HG03039 (cell line): ENCODE measurements at regions not wholly inside any gene's neighbourhood (a gene's known extent, or its start where the extent isn't known, plus 50 kb on each side); places are given as distances from the start of the nearest gene placed in this dataset.

Experiments used
- ATAC-seq: cut with Tn5 transposase; IDR thresholded peaks from one replicate; pipeline ENCODE4 v1.9.1; 2021; ENCODE audit warnings: mild to moderate bottlenecking, moderate library complexity; ENCODE audit not compliant: unreplicated experiment

DNA sequence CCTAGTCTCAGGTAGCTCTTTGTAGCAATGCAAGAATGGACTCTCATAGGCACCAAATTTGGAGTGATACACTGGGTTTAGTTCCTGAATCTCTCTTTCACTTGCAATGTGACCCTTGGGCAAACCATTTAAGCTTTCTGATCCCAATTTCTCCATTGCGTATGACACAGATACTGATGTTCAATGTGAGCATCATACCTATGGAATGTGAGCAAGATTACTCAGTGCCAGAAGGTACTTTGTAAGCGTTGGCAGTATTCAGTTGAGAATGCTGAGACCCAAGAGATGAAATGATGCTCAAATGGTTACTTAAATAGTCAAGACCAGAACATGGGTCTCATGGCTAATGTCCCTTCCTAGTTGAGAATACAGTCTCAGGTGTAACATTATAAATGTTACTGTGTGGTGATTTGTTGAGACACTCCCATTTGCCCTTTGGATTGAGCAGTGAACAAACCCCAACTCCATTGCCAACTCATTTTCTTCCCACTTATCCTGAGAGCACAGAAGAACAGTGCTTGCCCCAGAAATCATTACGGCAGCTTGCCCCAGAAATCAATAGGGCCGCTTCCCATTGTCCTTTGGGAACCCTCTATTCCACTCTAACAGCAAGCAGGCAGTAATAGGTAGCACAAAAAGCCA lies 134.1 kb downstream of the SOX9 start:
- ATAC-seq = no peak

GRCh38 chr17:72255481-72255880 lies 134.7 kb downstream of the SOX9 start:
- ATAC-seq = no peak

GRCh38 chr17:72258711-72259110 lies 137.9 kb downstream of the SOX9 start:
- no peak for ATAC-seq

- no peak for ATAC-seq
Observed at GRCh38 chr17:72259922-72260321, 139.1 kb downstream of the SOX9 start.

GRCh38 chr17:72262766-72263165 lies 141.9 kb downstream of the SOX9 start:
- no peak for ATAC-seq

- ATAC-seq = no peak
Observed at GRCh38 chr17:72264682-72265405, 144.0 kb downstream of the SOX9 start.

GRCh38 chr17:72266112-72266775 lies 145.4 kb downstream of the SOX9 start:
- ATAC-seq = no peak

DNA sequence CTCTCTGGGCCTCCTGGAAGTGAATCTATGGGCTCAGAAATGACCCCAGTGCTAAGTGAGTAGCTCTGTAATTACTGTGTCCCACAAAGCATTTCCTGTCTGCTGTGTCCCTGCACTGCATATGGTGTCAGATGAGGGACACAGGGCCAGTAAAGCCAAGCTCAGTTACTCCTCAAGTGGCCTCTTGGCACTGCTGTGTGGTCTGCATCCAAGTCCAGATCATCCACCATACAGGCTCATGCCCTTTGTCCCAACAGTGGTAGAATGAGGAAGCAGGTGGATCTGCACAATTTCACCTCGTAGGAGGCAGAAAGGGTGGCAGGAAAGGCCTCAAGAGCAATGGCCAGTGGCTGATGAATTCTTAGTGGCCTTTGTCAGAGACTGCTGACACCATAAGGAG lies 146.8 kb downstream of the SOX9 start:
- no peak for ATAC-seq

DNA sequence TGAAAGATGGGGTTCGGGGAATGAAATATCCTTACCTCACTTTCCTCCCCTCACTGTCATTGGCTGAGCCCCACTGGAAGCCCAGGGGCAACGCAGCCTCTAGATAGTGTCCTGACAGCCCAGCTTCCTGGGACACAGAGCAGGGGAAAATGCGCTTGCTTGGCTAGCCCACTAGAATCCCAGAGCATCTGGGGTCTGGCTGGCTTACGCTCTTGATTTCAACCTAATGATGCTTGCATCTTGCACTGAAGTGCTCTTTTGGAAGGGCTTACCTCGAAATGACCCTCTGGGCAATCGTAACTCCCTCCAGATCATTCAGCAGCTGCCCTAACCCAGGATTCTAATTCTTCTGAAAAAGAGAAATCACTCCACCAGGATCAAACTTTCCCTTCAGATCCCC lies 147.6 kb downstream of the SOX9 start:
- ATAC-seq = no peak

- ATAC-seq = no peak
Observed at GRCh38 chr17:72270273-72270924, 149.6 kb downstream of the SOX9 start.

GRCh38 chr17:72271603-72272002 lies 150.8 kb downstream of the SOX9 start:
- ATAC-seq = no peak

- no peak for ATAC-seq
Observed at GRCh38 chr17:72273289-72274056, 152.7 kb downstream of the SOX9 start.

- no peak for ATAC-seq
Observed at GRCh38 chr17:72274614-72275013, 153.8 kb downstream of the SOX9 start.

DNA sequence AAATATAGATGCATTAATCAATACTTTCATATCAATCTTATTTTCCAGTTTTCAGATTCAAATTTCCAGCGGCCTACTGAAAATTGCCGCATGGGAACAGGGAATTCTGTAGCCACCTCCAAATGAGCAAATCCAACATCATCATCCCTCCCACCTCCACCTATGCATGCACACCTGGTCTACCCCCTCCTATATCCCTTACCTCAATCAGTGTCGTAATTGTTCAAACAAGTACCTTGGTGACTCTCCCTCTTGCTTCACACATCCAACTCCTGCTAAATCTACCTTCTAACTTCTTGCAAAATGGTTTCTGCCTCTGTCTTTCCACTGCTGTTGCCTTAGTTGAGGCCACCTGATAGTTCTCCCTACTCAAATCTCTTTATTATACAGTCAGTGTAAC lies 160.1 kb downstream of the SOX9 start:
- ATAC-seq = no peak

DNA sequence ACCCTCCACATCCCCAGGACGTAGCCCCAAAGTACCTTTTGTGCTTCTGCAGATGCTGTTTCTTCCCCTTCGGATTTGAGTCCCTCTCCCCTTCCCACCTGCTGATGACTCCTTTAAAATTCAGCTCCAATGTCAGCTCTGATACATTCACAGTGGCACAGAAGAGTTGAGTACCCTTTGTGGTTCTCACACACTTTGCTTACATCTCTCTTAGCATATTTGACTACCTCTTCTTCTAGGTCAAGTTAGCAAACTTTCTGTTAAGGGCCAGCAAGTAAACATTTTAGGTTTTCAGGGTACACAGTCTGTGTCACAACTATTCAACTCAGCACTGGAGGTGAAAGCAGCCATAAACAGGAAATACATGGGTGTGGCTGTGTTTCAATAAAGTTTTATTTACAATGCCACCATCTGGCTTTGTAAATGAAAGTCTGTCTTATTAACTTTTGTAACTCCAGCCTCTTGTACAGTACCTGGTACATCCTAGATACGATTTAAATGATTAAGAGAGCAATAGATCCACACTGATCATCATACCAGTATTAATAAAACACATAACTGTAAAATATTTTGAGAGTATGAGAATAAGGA lies 161.7 kb downstream of the SOX9 start:
- no peak for ATAC-seq

GRCh38 chr17:72284806-72285205 lies 164.0 kb downstream of the SOX9 start:
- no peak for ATAC-seq

GRCh38 chr17:72287586-72287985 lies 166.8 kb downstream of the SOX9 start:
- ATAC-seq = no peak

GRCh38 chr17:72294487-72294893 lies 173.7 kb downstream of the SOX9 start:
- no peak for ATAC-seq

- no peak for ATAC-seq
Observed at GRCh38 chr17:72295916-72296315, 175.1 kb downstream of the SOX9 start.

GRCh38 chr17:72296456-72296855 lies 175.6 kb downstream of the SOX9 start:
- no peak for ATAC-seq
